LNCAP (cell line): ENCODE measurements at regions not wholly inside any gene's neighbourhood (a gene's known extent, or its start where the extent isn't known, plus 50 kb on each side); places are given as distances from the start of the nearest gene placed in this dataset.

Source experiments
- CTCF ChIP-seq: fragments of 450-650 bp; IDR thresholded peaks from 2 replicates; pipeline ENCODE4 v1.5.1; 2017; ENCODE audit warnings: mild to moderate bottlenecking

- no peak for TF ChIP-seq CTCF
Measured at GRCh38 chr7:155138204-155138603, 68.1 kb downstream of the HTR5A start.

GRCh38 chr7:155141562-155141961 lies 71.4 kb downstream of the HTR5A start:
- TF ChIP-seq CTCF, result no peak

GRCh38 chr7:155143381-155143780 lies 73.3 kb downstream of the HTR5A start:
- TF ChIP-seq CTCF, result no peak

- TF ChIP-seq CTCF, result no peak
Measured at GRCh38 chr7:155144371-155144770, 74.2 kb downstream of the HTR5A start.

GRCh38 chr7:155145477-155146255 lies 75.5 kb downstream of the HTR5A start:
- TF ChIP-seq CTCF, result no peak

GRCh38 chr7:155147172-155147571 lies 77.0 kb downstream of the HTR5A start:
- no peak for TF ChIP-seq CTCF

GRCh38 chr7:155147624-155148023 lies 77.5 kb downstream of the HTR5A start:
- TF ChIP-seq CTCF, result no peak

- TF ChIP-seq CTCF, result no peak
Measured at GRCh38 chr7:155153676-155154075, 83.6 kb downstream of the HTR5A start.
